ENCODE measurements at regions not wholly inside any gene's neighbourhood (a gene's known extent, or its start where the extent isn't known, plus 50 kb on each side); places are given as distances from the start of the nearest gene placed in this dataset.

DNA sequence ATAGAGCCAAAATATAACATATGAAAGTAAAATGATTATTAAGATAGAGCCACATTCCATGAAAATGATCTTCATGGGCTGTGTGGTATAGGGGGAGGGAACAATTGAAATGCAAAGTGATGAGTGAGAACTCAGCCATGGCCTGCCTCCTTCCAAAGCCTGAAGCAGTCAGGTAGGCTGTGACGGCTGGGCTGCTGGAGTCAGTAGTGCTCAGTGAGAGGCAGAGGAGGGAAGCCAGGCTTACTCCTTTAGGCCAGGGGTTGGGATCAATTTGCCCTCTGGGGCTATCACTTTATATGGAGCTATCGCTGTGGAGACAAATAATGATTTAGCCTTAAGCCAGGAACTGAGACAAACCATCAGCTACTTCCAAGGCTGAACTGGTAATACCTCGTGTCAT is 654.9 kb downstream of the FGF9 start:
- no peaks in the 10 kb centered on the region for H3K9me2 ChIP-seq (ENCODE audit: insufficient read depth)
- H3K79me2 ChIP-seq (replicated peaks; ENCODE audit: insufficient read depth), result no peaks in the 10 kb centered on the region
- H3K4me3 ChIP-seq, result no peak overlapping the region
- peaks cover 6% of the 10 kb centered on the region; the same call in 1 of the 2 replicates for H3K4me1 ChIP-seq (ENCODE audit: insufficient read depth)
- Mint-ChIP-seq H3K4me3 (no peak overlapping the region), H3K4me1 (peaks cover 13% of the 10 kb centered on the region), H3K9me3 (no peaks in the 10 kb centered on the region), H3K36me3 (ENCODE audit: low read depth) (no peaks in the 10 kb centered on the region), H3K27me3 (ENCODE audit: insufficient read depth, low read depth, poor library complexity) (no peaks in the 10 kb centered on the region), H3K27ac (peak overlapping the region; percentile 87)
- H3K27ac ChIP-seq (ENCODE audit: low read depth), result no peak overlapping the region
- H4K20me1 ChIP-seq (replicated peaks; ENCODE audit: insufficient read depth), result no peaks in the 10 kb centered on the region; the same call in 1 of the 2 replicates
- peak; percentile 67 for DNase-seq (ENCODE audit: low spot score)
- peak; percentile 100 for ATAC-seq
- no peaks in the 10 kb centered on the region for H3K27me3 ChIP-seq (ENCODE audit: insufficient read depth)
- H2AFZ ChIP-seq, result no peak overlapping the region
- TF ChIP-seq ETS1 (IDR thresholded peaks at IDR 0.05) (no peak), ZNF462 (CRISPR knock-in tag; IDR thresholded peaks at IDR 0.05) (no peak), POLR2AphosphoS5 (IDR thresholded peaks at IDR 0.05; ENCODE audit: low read depth) (no peak), JUNB (IDR thresholded peaks at IDR 0.05; ENCODE audit: unreplicated experiment) (no peak)
- H3K4me2 ChIP-seq, result no peak overlapping the region
- no peaks in the 10 kb centered on the region for H3F3A ChIP-seq (replicated peaks; ENCODE audit: low read depth)
- H3K36me3 ChIP-seq (ENCODE audit: insufficient read depth), result no peaks in the 10 kb centered on the region

DNA sequence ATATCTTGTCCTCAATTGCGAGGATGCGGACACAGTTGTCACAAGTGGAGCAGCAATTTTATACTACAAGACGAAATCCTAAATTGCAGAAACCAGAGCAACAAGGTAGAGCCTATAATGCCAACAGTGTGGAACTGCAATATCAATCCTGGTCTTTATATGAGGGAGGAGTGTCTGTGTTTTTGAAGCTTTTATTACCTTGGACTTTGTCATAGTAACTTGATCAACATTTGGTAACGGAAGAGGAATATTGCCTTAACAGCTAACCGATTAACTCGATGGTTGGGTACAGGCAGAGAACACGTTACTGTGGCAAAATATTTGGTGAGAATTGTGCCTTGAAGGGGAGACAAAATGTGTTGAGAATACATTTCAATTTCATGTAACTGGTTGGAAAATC is 661.5 kb downstream of the FGF9 start:
- ATAC-seq (no peak), DNase-seq (ENCODE audit: low spot score) (no peak)
- no peaks in the 10 kb centered on the region for H3K36me3 ChIP-seq (ENCODE audit: insufficient read depth)
- H3K4me2 ChIP-seq, result no peak overlapping the region
- peaks cover 5% of the 10 kb centered on the region for H3K9me3 Mint-ChIP-seq
- no peaks in the 10 kb centered on the region for H3F3A ChIP-seq (replicated peaks; ENCODE audit: low read depth)
- H3K4me1 ChIP-seq (ENCODE audit: insufficient read depth), result no peaks in the 10 kb centered on the region
- H3K9me2 ChIP-seq (ENCODE audit: insufficient read depth), result no peaks in the 10 kb centered on the region
- H3K4me3 Mint-ChIP-seq, result no peak overlapping the region
- no peak overlapping the region for H3K27ac ChIP-seq (ENCODE audit: low read depth)
- no peaks in the 10 kb centered on the region for H3K4me1 Mint-ChIP-seq
- no peak overlapping the region for H2AFZ ChIP-seq
- H4K20me1 ChIP-seq (replicated peaks; ENCODE audit: insufficient read depth), result no peaks in the 10 kb centered on the region; the same call in 1 of the 2 replicates
- no peak overlapping the region for H3K27ac Mint-ChIP-seq
- H3K79me2 ChIP-seq (replicated peaks; ENCODE audit: insufficient read depth), result no peaks in the 10 kb centered on the region
- H3K4me3 ChIP-seq, result no peak overlapping the region
- no peaks in the 10 kb centered on the region for H3K27me3 ChIP-seq (ENCODE audit: insufficient read depth)
- no peaks in the 10 kb centered on the region for H3K27me3 Mint-ChIP-seq (ENCODE audit: insufficient read depth, low read depth, poor library complexity)
- H3K36me3 Mint-ChIP-seq (ENCODE audit: low read depth), result no peaks in the 10 kb centered on the region
- TF ChIP-seq, protein P1, sequence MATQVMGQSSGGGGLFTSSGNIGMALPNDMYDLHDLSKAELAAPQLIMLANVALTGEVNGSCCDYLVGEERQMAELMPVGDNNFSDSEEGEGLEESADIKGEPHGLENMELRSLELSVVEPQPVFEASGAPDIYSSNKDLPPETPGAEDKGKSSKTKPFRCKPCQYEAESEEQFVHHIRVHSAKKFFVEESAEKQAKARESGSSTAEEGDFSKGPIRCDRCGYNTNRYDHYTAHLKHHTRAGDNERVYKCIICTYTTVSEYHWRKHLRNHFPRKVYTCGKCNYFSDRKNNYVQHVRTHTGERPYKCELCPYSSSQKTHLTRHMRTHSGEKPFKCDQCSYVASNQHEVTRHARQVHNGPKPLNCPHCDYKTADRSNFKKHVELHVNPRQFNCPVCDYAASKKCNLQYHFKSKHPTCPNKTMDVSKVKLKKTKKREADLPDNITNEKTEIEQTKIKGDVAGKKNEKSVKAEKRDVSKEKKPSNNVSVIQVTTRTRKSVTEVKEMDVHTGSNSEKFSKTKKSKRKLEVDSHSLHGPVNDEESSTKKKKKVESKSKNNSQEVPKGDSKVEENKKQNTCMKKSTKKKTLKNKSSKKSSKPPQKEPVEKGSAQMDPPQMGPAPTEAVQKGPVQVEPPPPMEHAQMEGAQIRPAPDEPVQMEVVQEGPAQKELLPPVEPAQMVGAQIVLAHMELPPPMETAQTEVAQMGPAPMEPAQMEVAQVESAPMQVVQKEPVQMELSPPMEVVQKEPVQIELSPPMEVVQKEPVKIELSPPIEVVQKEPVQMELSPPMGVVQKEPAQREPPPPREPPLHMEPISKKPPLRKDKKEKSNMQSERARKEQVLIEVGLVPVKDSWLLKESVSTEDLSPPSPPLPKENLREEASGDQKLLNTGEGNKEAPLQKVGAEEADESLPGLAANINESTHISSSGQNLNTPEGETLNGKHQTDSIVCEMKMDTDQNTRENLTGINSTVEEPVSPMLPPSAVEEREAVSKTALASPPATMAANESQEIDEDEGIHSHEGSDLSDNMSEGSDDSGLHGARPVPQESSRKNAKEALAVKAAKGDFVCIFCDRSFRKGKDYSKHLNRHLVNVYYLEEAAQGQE (IDR thresholded peaks at IDR 0.05; ENCODE audit: unreplicated experiment), result no peak
- no peak for TF ChIP-seq JUNB (IDR thresholded peaks at IDR 0.05; ENCODE audit: unreplicated experiment)

All from GM23338 (cell line).